KMS-11 (cell line): ENCODE measurements at regions not wholly inside any gene's neighbourhood (a gene's known extent, or its start where the extent isn't known, plus 50 kb on each side); places are given as distances from the start of the nearest gene placed in this dataset.

Source experiments
- H2AFZ ChIP-seq: fragments of 200-600 bp; sonication (generic); 2 replicates; pipeline ENCODE4 v1.6.1; 2016; ENCODE audit warnings: antibody characterized with exemption, mixed run types, low read depth
- H3K27ac ChIP-seq: fragments of 200-600 bp; sonication (generic); 2 replicates; pipeline ENCODE4 v1.6.1; 2016; ENCODE audit warnings: mild to moderate bottlenecking, mixed run types
- H3K27me3 ChIP-seq: fragments of 200-600 bp; sonication (generic); 2 replicates; pipeline ENCODE4 v1.6.1; 2017; ENCODE audit warnings: mild to moderate bottlenecking, low read depth, mixed run types, moderate library complexity; ENCODE audit not compliant: insufficient read depth
- H3K36me3 ChIP-seq: fragments of 200-600 bp; sonication (generic); 2 replicates; pipeline ENCODE4 v1.6.1; 2017; ENCODE audit warnings: mild to moderate bottlenecking, mixed run types; ENCODE audit not compliant: insufficient read depth
- H3K4me1 ChIP-seq: fragments of 200-600 bp; sonication (generic); 2 replicates; pipeline ENCODE4 v1.6.1; 2016; ENCODE audit warnings: mild to moderate bottlenecking, low read depth, mixed run types; ENCODE audit not compliant: poor library complexity, severe bottlenecking
- H3K4me2 ChIP-seq: fragments of 200-600 bp; sonication (generic); 2 replicates; pipeline ENCODE4 v1.7.0; 2016; ENCODE audit warnings: mild to moderate bottlenecking, mixed run types
- H3K4me3 ChIP-seq: fragments of 200-600 bp; sonication (generic); IDR thresholded peaks from 2 replicates; pipeline ENCODE4 v1.6.1; 2017; ENCODE audit warnings: low read depth, low read length, mixed read lengths; ENCODE audit not compliant: insufficient read depth
- H3K79me2 ChIP-seq: fragments of 200-600 bp; sonication (generic); 2 replicates; pipeline ENCODE4 v1.6.1; 2016; ENCODE audit warnings: low read depth, mixed run types; ENCODE audit not compliant: insufficient read depth
- H3K9ac ChIP-seq: fragments of 200-600 bp; sonication (generic); 2 replicates; pipeline ENCODE4 v1.6.1; 2016; ENCODE audit warnings: mild to moderate bottlenecking, mixed run types
- H4K20me1 ChIP-seq: fragments of 200-600 bp; sonication (generic); 2 replicates; pipeline ENCODE4 v1.6.1; 2016; ENCODE audit warnings: mild to moderate bottlenecking, mixed run types; ENCODE audit not compliant: insufficient read depth
- CTCF ChIP-seq: fragments of 200-600 bp; sonication (generic); conservative IDR thresholded peaks from 2 replicates; pipeline ENCODE4 v1.6.1; 2017; ENCODE audit warnings: low read depth, mild to moderate bottlenecking, antibody characterized with exemption, low read length, moderate library complexity, mixed read lengths

- TF ChIP-seq CTCF = peak; percentile 86
- no peaks in the 10 kb centered on the region for H3K27me3 ChIP-seq
- H4K20me1 ChIP-seq = no peaks in the 10 kb centered on the region
- H3K4me2 ChIP-seq = no peak overlapping the region
- H3K79me2 ChIP-seq = no peaks in the 10 kb centered on the region
- no peak overlapping the region for H2AFZ ChIP-seq
- no peak overlapping the region for H3K9ac ChIP-seq
- no peak overlapping the region for H3K4me3 ChIP-seq
- H3K27ac ChIP-seq = no peak overlapping the region
- H3K36me3 ChIP-seq = no peaks in the 10 kb centered on the region
- H3K4me1 ChIP-seq = no peaks in the 10 kb centered on the region
Observed at GRCh38 chr21:26717146-26717739, 128.0 kb downstream of the ADAMTS1 start.

GRCh38 chr21:26715878-26716506 lies 129.2 kb downstream of the ADAMTS1 start:
- TF ChIP-seq CTCF = peak; percentile 93
- H3K27ac ChIP-seq = no peak overlapping the region
- H3K79me2 ChIP-seq = no peaks in the 10 kb centered on the region
- peak overlapping the region; percentile 32; the same call in 1 of the 2 replicates for H2AFZ ChIP-seq
- H3K4me2 ChIP-seq = no peak overlapping the region
- H3K4me3 ChIP-seq = no peak overlapping the region
- no peaks in the 10 kb centered on the region for H3K4me1 ChIP-seq
- no peaks in the 10 kb centered on the region for H3K36me3 ChIP-seq
- no peaks in the 10 kb centered on the region for H4K20me1 ChIP-seq
- no peaks in the 10 kb centered on the region for H3K27me3 ChIP-seq
- no peak overlapping the region for H3K9ac ChIP-seq

- no peak overlapping the region for H3K4me3 ChIP-seq
- H3K4me1 ChIP-seq = no peaks in the 10 kb centered on the region
- H3K9ac ChIP-seq = no peak overlapping the region
- H3K79me2 ChIP-seq = no peaks in the 10 kb centered on the region
- no peaks in the 10 kb centered on the region for H4K20me1 ChIP-seq
- no peaks in the 10 kb centered on the region for H3K27me3 ChIP-seq
- no peak overlapping the region for H2AFZ ChIP-seq
- no peak overlapping the region for H3K27ac ChIP-seq
- no peaks in the 10 kb centered on the region for H3K36me3 ChIP-seq
- no peak overlapping the region for H3K4me2 ChIP-seq
- TF ChIP-seq CTCF = no peak
Observed at GRCh38 chr21:26715116-26715515, 130.1 kb downstream of the ADAMTS1 start.

GRCh38 chr21:26710155-26710554 lies 135.1 kb downstream of the ADAMTS1 start:
- Histone ChIP-seq H4K20me1 (no peaks in the 10 kb centered on the region), H3K27me3 (no peaks in the 10 kb centered on the region), H3K4me3 (no peak overlapping the region), H3K27ac (no peak overlapping the region), H3K36me3 (no peaks in the 10 kb centered on the region), H3K9ac (no peak overlapping the region), H3K4me1 (no peaks in the 10 kb centered on the region), H3K4me2 (no peak overlapping the region), H2AFZ (no peak overlapping the region), H3K79me2 (no peaks in the 10 kb centered on the region)
- TF ChIP-seq CTCF = no peak
